B cell (primary cell): ENCODE measurements at regions not wholly inside any gene's neighbourhood (a gene's known extent, or its start where the extent isn't known, plus 50 kb on each side); places are given as distances from the start of the nearest gene placed in this dataset.

Source experiments
- ATAC-seq: fragments of 200-7000 bp; cut with Tn5 transposase; one replicate; pipeline ENCODE4 v1.10.0; 2021; ENCODE audit warnings: low read depth, mild to moderate bottlenecking, moderate number of reproducible peaks, moderate library complexity
- CTCF ChIA-PET: fragments of 350-600 bp; sonication (Branson Sonifier 250); formaldehyde crosslinking; loops from one replicate; lab custom pipeline; 2021; ENCODE audit warnings: antibody characterized with exemption, inconsistent platforms; lab: Charles Lee
- POLR2A ChIA-PET: fragments of 350-600 bp; sonication (Branson Sonifier 250); formaldehyde crosslinking; loops from one replicate; lab custom pipeline; 2021; ENCODE audit warnings: antibody characterized with exemption; lab: Charles Lee
- DNase-seq: peaks from one replicate; pipeline ENCODE4 v3.0.0; 2013
- H2AFZ ChIP-seq: 2 replicates; pipeline ENCODE4 v1.6.1; 2012; ENCODE audit warnings: mild to moderate bottlenecking, low read depth, low read length; ENCODE audit not compliant: insufficient read depth, poor library complexity, severe bottlenecking
- H3K27ac ChIP-seq, 2 donors: 1 replicate in 1 of 2; 2 replicates in 1 of 2; pipeline ENCODE4 v1.5.1; 2012 to 2013; ENCODE audit warnings: low read length in 2 of 2, mild to moderate bottlenecking in 2 of 2, moderate library complexity in 1 of 2
- H3K27me3 ChIP-seq, 4 experiments: fragments of 200-600 bp in 1 of 4; sonication (generic) in 1 of 4; replicated peaks in 1 of 4; 1 replicate in 2 of 4; 2 replicates in 2 of 4; pipeline versions ENCODE4 v1.6.1 to v1.7.0; 2013 to 2016; ENCODE audit warnings: low read length in 3 of 4, mild to moderate bottlenecking in 2 of 4, mixed read lengths in 1 of 4, moderate library complexity in 1 of 4; ENCODE audit not compliant: insufficient read depth in 4 of 4, control insufficient read depth in 3 of 4; ENCODE audit errors: control extremely low read depth in 1 of 4
- H3K36me3 ChIP-seq, 2 experiments: replicated peaks in 1 of 2; 1 replicate in 1 of 2; 2 replicates in 1 of 2; pipeline versions ENCODE4 v1.6.1 to v1.7.1; 2013; ENCODE audit warnings: low read length in 1 of 2; ENCODE audit not compliant: insufficient read depth in 2 of 2, control insufficient read depth in 1 of 2; ENCODE audit errors: control extremely low read depth in 1 of 2, extremely low read depth in 1 of 2
- H3K4me1 ChIP-seq, 2 donors: fragments of 200-600 bp in 1 of 2; sonication (generic) in 1 of 2; 1 replicate in 1 of 2; 2 replicates in 1 of 2; pipeline versions ENCODE4 v1.5.1 to v1.6.1; 2013 to 2017; ENCODE audit warnings: low read length in 2 of 2; ENCODE audit not compliant: control insufficient read depth in 2 of 2, insufficient read depth in 2 of 2
- H3K4me2 ChIP-seq: replicated peaks from 2 replicates; pipeline ENCODE3; 2012; ENCODE audit warnings: mild to moderate bottlenecking, low read depth, low read length; ENCODE audit not compliant: poor library complexity, severe bottlenecking
- H3K4me3 ChIP-seq, 5 experiments: fragments of 200-600 bp in 1 of 5; sonication (generic) in 1 of 5; 1 replicate in 3 of 5; 2 replicates in 2 of 5; pipeline versions ENCODE4 v1.5.1 to v1.7.0; 2011 to 2016; ENCODE audit warnings: low read length in 4 of 5, mild to moderate bottlenecking in 4 of 5, low read depth in 2 of 5, control low read depth in 1 of 5, moderate library complexity in 1 of 5; ENCODE audit not compliant: insufficient read depth in 1 of 5; ENCODE audit errors: control extremely low read depth in 1 of 5, extremely low read depth in 1 of 5
- H3K79me2 ChIP-seq: fragments of 200-600 bp; sonication (generic); one replicate; pipeline ENCODE4 v1.6.0; 2016; ENCODE audit warnings: low read length; ENCODE audit not compliant: control insufficient read depth, insufficient read depth
- H3K9ac ChIP-seq: fragments of 200-600 bp; sonication (generic); 2 replicates; pipeline ENCODE4 v1.6.1; 2017; ENCODE audit warnings: mild to moderate bottlenecking, low read length, moderate library complexity
- H3K9me3 ChIP-seq, 3 donors: one replicate each; pipeline versions ENCODE4 v1.6.1 to v1.7.1; 2013; ENCODE audit warnings: low read length in 2 of 3; ENCODE audit not compliant: control insufficient read depth in 2 of 3, insufficient read depth in 1 of 3; ENCODE audit errors: control extremely low read depth in 1 of 3
- H4K20me1 ChIP-seq: 2 replicates; pipeline ENCODE4 v1.6.0; 2012; ENCODE audit warnings: mild to moderate bottlenecking, low read length; ENCODE audit not compliant: insufficient read depth, control insufficient read depth, poor library complexity, severe bottlenecking
- H3K27ac Mint-ChIP-seq: one replicate; pipeline ENCODE4 v1.8.0; 2021; ENCODE audit warnings: mixed read lengths
- H3K27me3 Mint-ChIP-seq: one replicate; pipeline ENCODE4 v1.8.0; 2021; ENCODE audit warnings: mixed read lengths
- H3K4me1 Mint-ChIP-seq: one replicate; pipeline ENCODE4 v1.8.0; 2021; ENCODE audit warnings: mixed read lengths
- H3K4me3 Mint-ChIP-seq: one replicate; pipeline ENCODE4 v1.8.0; 2021; ENCODE audit warnings: mixed read lengths
- H3K9me3 Mint-ChIP-seq: one replicate; pipeline ENCODE4 v1.8.0; 2022; ENCODE audit warnings: mixed read lengths; ENCODE audit not compliant: insufficient read depth
- EZH2 ChIP-seq: IDR thresholded peaks from 2 replicates; pipeline ENCODE4 v1.6.1; 2012; ENCODE audit warnings: borderline replicate concordance, low read depth, mild to moderate bottlenecking, moderate library complexity, low read length; ENCODE audit not compliant: insufficient read depth, poor library complexity, severe bottlenecking
- WGBS: methylation state at CpG from one replicate; pipeline ENCODE4 v1.1.5; 2013; ENCODE audit warnings: missing lambda C conversion rate; ENCODE audit not compliant: insufficient coverage; 5-methylcytosine and 5-hydroxymethylcytosine counted together
- intact Hi-C: fragments of 100-400 bp; cut with micrococcal nuclease; formaldehyde crosslinking; loops from one replicate; pipeline ENCODE4 v1.10.0; 2022
- TF ChIP-seq, protein P1 (sequence below): fragments of 200-600 bp; IDR thresholded peaks from one replicate; pipeline ENCODE4 v1.8.0; 2022; ENCODE audit warnings: antibody characterized with exemption, mild to moderate bottlenecking

DNA sequence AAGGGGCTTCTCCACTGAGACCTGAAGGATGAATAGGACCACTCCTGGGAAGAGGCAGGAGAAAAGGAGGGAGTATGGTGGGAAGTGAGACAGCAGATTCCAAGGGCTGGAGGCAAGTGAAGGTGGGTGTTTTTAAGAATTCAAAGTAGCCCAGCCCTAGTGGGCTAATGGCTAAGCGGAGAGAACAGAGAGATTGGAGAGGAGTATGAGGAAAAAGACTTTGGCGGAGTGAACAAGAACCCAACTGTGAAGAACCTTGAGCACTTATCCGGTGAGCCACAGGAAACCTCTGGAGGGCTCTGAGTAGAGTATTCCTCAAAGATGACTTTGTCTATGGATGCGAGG is 142.6 kb downstream of the COPS8 start:
- no peak overlapping the region for H3K4me2 ChIP-seq
- intact Hi-C loops = no loop called here
- H3K9me3 Mint-ChIP-seq = no peaks in the 10 kb centered on the region

GRCh38 chr2:237229905-237230304 is 144.2 kb downstream of the COPS8 start:
- ChIA-PET POLR2A (no interaction called here), CTCF (no interaction called here)
- H3K4me1 Mint-ChIP-seq = no peaks in the 10 kb centered on the region
- H3K4me2 ChIP-seq = no peak overlapping the region
- no peaks in the 10 kb centered on the region for H3K9me3 ChIP-seq
- no peak overlapping the region for H3K9ac ChIP-seq
- H3K4me3 Mint-ChIP-seq = no peak overlapping the region
- no peaks in the 10 kb centered on the region for H3K27me3 ChIP-seq
- no peaks in the 10 kb centered on the region for H3K79me2 ChIP-seq
- WGBS = 85% methylated on average over 2 of the region's 2 CpGs
- TF ChIP-seq EZH2 = no peak
- TF ChIP-seq, protein P1, sequence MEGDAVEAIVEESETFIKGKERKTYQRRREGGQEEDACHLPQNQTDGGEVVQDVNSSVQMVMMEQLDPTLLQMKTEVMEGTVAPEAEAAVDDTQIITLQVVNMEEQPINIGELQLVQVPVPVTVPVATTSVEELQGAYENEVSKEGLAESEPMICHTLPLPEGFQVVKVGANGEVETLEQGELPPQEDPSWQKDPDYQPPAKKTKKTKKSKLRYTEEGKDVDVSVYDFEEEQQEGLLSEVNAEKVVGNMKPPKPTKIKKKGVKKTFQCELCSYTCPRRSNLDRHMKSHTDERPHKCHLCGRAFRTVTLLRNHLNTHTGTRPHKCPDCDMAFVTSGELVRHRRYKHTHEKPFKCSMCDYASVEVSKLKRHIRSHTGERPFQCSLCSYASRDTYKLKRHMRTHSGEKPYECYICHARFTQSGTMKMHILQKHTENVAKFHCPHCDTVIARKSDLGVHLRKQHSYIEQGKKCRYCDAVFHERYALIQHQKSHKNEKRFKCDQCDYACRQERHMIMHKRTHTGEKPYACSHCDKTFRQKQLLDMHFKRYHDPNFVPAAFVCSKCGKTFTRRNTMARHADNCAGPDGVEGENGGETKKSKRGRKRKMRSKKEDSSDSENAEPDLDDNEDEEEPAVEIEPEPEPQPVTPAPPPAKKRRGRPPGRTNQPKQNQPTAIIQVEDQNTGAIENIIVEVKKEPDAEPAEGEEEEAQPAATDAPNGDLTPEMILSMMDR = no peak
- H3K27ac ChIP-seq = no peak overlapping the region
- no peak overlapping the region for H3K27ac Mint-ChIP-seq
- H3K36me3 ChIP-seq = no peaks in the 10 kb centered on the region
- no peaks in the 10 kb centered on the region for H4K20me1 ChIP-seq
- no peak overlapping the region for H2AFZ ChIP-seq
- H3K4me3 ChIP-seq = no peak overlapping the region
- ATAC-seq (no peak), DNase-seq (no peak)
- no peaks in the 10 kb centered on the region for H3K4me1 ChIP-seq
- H3K9me3 Mint-ChIP-seq = no peaks in the 10 kb centered on the region
- intact Hi-C loops = no loop called here
- peaks cover 28% of the 10 kb centered on the region for H3K27me3 Mint-ChIP-seq

More for the DNA sequence above, 142.6 kb downstream of the COPS8 start:
- Histone ChIP-seq H4K20me1 (no peaks in the 10 kb centered on the region), H3K27ac (no peak overlapping the region), H3K4me1 (no peaks in the 10 kb centered on the region), H3K9ac (no peak overlapping the region), H3K27me3 (peaks cover 0 to 2% (median 0%) of the 10 kb centered on the region in 4 experiments), H3K9me3 (peaks cover 0 to 4% (median 0%) of the 10 kb centered on the region in 3 donors), H3K4me3 (no peak overlapping the region), H2AFZ (no peak overlapping the region), H3K36me3 (no peaks in the 10 kb centered on the region), H3K79me2 (no peaks in the 10 kb centered on the region)
- TF ChIP-seq EZH2 = no peak
- ATAC-seq = no peak
- ChIA-PET POLR2A (no interaction called here), CTCF (no interaction called here)
- no peak for DNase-seq
- peaks cover 31% of the 10 kb centered on the region for H3K27me3 Mint-ChIP-seq
- WGBS = 91% methylated on average over 4 of the region's 4 CpGs
- H3K27ac Mint-ChIP-seq = no peak overlapping the region
- H3K4me1 Mint-ChIP-seq = no peaks in the 10 kb centered on the region
- no peak overlapping the region for H3K4me3 Mint-ChIP-seq
